ENCODE measurements at regions not wholly inside any gene's neighbourhood (a gene's known extent, or its start where the extent isn't known, plus 50 kb on each side); places are given as distances from the start of the nearest gene placed in this dataset.
"Not testable (repeated sequence)": the region's sequence is repeated elsewhere in the genome, so short reads cannot be mapped to it uniquely, and the experiment has no call there.

DNA sequence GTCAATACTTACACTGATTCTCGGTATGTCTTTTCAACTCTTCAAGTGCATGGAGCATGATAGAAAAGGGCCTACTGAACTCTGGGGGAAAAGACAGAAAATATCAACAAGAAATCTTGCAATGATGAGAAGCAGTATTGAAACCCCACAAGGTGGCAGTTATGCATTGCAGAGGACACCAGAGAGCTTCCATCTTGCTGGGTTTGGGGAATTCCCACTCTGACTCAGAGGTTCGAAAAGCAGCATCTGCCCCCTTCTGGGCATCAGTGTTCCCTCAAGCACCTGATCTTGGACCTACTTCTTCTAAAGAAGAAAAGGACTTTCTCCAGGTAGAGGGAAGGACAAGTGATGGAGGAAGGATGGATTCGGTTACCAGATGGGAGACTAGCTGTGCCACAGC, 147.5 kb upstream of the OSBPL11 start:
- H3K27me3 ChIP-seq; H3K27ac ChIP-seq; intact Hi-C loops (cut with DNase I); H3K4me1 ChIP-seq; DNase-seq; H3K9me3 ChIP-seq; H3K36me3 ChIP-seq; H3K4me3 ChIP-seq; ATAC-seq: not testable (repeated sequence)

DNA sequence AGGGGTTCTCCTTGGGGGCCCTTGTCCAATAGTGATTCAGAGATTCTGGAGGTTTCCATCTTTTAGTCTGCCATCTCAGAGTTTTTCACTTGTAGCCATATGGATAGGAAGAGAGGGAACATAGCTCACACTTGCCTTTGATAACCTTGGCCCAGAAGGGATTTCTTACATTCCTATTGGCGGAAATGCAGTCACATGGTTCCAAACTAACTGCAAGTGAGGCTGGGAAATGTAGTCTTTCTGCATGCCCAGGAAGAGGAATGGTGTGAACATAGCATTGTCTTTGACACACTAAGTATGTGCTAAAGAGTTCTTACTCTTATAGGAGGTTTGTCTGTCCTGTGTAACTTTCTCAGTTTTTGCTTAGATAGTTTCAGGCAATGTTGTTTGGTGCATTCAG, 161.8 kb upstream of the OSBPL11 start:
- H3K27me3 ChIP-seq; ATAC-seq; H3K27ac ChIP-seq; intact Hi-C loops (cut with DNase I); H3K9me3 ChIP-seq; H3K36me3 ChIP-seq; H3K4me1 ChIP-seq; DNase-seq; H3K4me3 ChIP-seq: not testable (repeated sequence)

DNA sequence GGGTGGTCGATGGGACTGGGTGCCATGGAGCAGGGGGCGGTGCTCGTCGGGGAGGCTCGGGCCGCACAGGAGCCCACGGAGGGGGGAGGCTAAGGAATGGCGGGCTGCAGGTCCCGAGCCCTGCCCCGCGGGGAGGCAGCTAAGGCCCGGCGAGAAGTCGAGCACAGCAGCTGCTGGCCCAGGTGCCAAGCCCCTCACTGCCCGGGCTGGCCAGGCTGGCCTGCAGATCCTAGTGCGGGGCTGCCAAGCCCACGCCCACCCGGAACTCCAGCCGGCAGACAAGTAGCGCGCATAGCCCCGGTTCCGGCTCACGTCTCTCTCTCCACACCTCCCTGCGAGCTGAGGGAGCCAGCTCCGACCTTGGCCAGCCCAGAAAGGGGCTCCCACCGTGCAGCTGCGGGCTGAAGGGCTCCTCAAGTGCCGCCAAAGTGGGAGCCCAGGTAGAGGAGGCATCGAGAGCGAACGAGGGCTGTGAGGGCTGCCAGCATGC, 163.4 kb upstream of the OSBPL11 start:
- H3K4me1 ChIP-seq; DNase-seq; ATAC-seq; H3K36me3 ChIP-seq; intact Hi-C loops (cut with DNase I); H3K27me3 ChIP-seq; H3K9me3 ChIP-seq; H3K27ac ChIP-seq; H3K4me3 ChIP-seq: not testable (repeated sequence)

DNA sequence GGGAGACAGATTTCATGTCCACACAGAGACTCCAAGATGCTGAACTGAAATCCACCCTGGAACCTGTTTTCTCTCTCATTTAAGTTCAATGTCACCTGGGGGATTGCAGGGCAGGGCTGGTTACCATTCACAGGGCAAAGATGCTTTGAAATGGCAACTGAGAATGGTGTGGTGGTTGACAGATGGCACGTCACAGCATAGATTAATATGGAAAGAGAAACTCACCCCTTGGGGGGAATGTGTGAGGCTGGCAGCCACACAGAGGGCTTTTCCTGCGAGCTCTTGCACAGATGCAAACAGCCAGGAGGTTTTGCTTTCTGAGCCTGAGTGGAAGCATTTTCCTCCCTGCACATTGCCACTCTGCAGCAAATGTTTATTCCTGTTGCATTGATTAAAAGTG, 167.3 kb upstream of the OSBPL11 start:
- H3K9me3 ChIP-seq; H3K27me3 ChIP-seq; H3K4me3 ChIP-seq; ATAC-seq; H3K27ac ChIP-seq; intact Hi-C loops (cut with DNase I); H3K4me1 ChIP-seq; H3K36me3 ChIP-seq; DNase-seq: not testable (repeated sequence)

DNA sequence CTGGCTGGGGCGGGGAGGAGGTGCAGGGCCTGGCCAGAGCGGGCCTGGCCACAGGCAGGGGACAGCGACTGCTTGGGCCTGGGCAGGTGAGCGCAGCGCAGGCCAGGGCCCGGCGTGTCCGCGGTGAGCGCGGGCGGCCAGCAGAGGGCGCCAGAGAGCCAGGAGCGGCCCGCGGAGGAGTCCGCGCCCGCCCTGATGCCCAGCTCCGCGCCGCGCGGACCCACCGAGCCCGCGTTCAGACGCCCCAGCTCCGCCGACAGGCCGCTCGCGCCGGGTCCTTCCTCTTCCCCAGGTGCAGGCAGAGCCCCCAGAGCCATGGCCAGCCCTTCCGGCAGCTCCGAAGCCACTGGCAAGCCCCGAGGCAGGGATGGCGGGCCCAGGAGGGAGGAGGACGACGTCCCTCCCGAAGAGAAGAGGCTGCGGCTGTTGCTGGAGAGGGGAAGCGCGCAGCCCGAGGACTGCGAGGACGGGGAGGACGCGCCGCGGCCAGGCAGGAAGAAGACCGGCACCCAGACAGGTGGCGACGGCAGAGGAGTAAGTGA, 171.1 kb upstream of the OSBPL11 start:
- H3K9me3 ChIP-seq; intact Hi-C loops (cut with DNase I); H3K27ac ChIP-seq; H3K36me3 ChIP-seq; H3K4me1 ChIP-seq; H3K27me3 ChIP-seq: not testable (repeated sequence)
- peak overlapping the region; percentile 60 for H3K4me3 ChIP-seq
- peak; percentile 61 for ATAC-seq
- TF ChIP-seq, protein P1, sequence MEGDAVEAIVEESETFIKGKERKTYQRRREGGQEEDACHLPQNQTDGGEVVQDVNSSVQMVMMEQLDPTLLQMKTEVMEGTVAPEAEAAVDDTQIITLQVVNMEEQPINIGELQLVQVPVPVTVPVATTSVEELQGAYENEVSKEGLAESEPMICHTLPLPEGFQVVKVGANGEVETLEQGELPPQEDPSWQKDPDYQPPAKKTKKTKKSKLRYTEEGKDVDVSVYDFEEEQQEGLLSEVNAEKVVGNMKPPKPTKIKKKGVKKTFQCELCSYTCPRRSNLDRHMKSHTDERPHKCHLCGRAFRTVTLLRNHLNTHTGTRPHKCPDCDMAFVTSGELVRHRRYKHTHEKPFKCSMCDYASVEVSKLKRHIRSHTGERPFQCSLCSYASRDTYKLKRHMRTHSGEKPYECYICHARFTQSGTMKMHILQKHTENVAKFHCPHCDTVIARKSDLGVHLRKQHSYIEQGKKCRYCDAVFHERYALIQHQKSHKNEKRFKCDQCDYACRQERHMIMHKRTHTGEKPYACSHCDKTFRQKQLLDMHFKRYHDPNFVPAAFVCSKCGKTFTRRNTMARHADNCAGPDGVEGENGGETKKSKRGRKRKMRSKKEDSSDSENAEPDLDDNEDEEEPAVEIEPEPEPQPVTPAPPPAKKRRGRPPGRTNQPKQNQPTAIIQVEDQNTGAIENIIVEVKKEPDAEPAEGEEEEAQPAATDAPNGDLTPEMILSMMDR (IDR thresholded peaks at IDR 0.05), result peak; percentile 75
- peak; percentile 86 for DNase-seq

DNA sequence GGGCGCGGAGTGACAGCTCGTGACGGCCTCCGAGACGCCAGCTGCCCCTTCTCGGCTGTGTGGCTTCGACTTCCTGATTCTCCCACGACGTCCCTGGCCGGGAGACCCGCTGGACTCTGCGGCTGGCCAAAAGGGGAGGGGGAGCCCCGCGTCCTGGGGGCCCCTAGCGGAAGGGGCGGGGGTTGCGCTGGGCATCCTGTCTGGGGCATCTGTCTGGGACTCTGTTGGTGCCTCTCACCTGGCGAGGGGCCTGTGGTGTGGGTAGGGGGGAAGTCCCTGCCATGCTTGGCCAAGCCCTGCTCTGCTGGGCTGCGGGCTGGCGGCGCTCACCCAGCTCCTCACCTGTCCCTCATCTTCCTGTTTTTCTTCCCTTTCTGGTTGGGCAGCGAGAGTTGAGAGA, 171.6 kb upstream of the OSBPL11 start:
- H3K36me3 ChIP-seq; H3K4me1 ChIP-seq; H3K27me3 ChIP-seq; intact Hi-C loops (cut with DNase I); ATAC-seq; H3K27ac ChIP-seq; H3K9me3 ChIP-seq: not testable (repeated sequence)
- peak; percentile 68 for DNase-seq
- peak overlapping the region; percentile 60 for H3K4me3 ChIP-seq

DNA sequence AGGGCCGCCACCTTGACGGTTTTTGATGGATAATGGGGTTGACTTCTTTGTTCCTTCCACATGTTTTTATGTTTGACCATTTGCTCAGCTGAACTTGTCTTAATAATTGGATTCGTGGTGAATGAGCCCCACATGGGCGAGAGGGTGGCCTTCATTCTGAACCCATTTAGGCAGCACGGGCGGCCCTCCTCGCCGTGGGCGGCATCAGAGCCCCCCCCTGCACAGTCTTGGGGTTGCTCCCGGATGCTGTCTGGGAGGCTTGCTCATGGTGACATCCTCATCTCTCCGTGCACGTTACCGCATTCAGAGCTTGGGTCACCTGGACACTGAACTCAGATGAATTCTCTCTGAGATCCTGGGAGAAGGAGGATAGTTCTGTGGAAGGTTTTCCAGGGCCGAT, 172.3 kb upstream of the OSBPL11 start:
- no peaks in the 10 kb centered on the region for H3K9me3 ChIP-seq
- H3K36me3 ChIP-seq, result no peaks in the 10 kb centered on the region
- H3K4me1 ChIP-seq, result no peaks in the 10 kb centered on the region
- no peak overlapping the region for H3K4me3 ChIP-seq
- intact Hi-C loops (cut with DNase I), result no loop called here
- no peaks in the 10 kb centered on the region for H3K27me3 ChIP-seq
- ATAC-seq, result no peak
- TF ChIP-seq, protein P1 (IDR thresholded peaks at IDR 0.05), result no peak
- no peak overlapping the region for H3K27ac ChIP-seq
- no peak for DNase-seq

DNA sequence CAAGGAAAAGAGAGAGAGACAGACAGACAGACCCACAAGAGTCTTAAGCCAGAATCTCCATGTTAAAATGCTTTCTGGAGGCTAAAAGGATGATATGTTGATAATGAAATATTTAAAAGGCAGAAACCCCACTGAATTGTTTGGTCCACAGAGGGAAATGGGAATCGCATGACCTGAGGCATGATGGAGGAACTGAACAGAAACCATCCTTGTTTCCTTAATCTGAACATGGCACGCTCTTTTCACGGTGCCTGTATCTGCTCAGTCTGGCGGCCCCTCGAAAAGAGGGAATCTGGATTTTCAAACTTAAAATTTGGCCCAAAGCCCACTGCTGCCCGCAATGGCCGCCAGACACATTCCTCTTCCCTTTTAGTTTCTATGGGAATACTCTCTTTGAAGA, 173.5 kb upstream of the OSBPL11 start:
- intact Hi-C loops (cut with DNase I); H3K4me1 ChIP-seq; DNase-seq; H3K4me3 ChIP-seq; H3K27me3 ChIP-seq; ATAC-seq; H3K27ac ChIP-seq; H3K9me3 ChIP-seq; H3K36me3 ChIP-seq: not testable (repeated sequence)

DNA sequence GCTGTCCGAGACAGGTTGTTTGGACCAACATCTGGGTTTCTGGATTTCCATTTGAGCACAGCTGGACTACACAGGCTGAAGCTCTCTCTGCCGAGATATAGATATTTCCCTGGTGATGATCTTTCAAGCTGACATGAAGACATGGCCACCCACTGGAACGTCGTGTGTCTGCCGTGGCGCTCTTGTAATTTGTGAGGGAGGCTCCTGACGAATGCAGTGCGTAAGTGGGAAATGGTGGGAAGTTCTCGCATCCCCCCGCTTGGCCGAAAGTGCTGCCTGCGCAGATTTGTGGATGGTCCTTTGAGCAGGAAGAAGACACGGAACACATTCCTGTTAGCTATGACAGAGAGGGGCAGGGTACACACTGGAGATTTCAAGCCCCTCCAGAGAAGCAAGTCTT, 176.2 kb upstream of the OSBPL11 start:
- H3K9me3 ChIP-seq; H3K4me3 ChIP-seq; ATAC-seq; DNase-seq; H3K27me3 ChIP-seq; H3K36me3 ChIP-seq; H3K27ac ChIP-seq; intact Hi-C loops (cut with DNase I); H3K4me1 ChIP-seq: not testable (repeated sequence)

DNA sequence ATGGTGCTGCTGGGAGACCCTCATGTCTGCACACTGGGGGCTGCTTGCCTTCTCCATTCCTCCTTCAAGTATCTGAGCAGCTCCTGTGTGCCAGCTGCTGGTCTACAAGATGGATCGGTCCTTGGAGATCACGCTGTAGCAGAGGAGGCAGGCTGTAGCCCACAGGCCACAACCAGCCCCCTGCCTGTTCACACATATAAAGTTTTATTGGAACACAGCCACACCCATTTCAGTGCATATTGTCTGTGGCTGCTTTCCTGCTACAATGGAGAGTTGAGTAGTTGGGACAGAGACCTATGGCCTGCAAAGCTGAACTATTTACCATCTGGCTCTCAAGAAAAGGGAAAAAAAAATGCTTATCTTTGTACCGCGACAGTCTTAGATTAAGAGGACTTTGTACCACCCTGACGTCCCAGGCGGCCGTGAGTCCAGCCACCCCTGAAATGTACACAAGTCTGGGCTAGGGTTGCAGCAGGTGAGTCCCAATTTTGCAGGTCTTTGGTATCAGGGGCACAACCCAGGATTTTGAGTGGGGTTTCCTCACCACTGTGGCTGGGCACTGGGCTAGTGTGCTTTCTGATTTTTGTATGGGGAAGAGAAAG, 179.2 kb upstream of the OSBPL11 start:
- intact Hi-C loops (cut with DNase I); H3K36me3 ChIP-seq; H3K27me3 ChIP-seq; DNase-seq; H3K9me3 ChIP-seq; H3K27ac ChIP-seq; H3K4me3 ChIP-seq; H3K4me1 ChIP-seq; ATAC-seq: not testable (repeated sequence)

DNA sequence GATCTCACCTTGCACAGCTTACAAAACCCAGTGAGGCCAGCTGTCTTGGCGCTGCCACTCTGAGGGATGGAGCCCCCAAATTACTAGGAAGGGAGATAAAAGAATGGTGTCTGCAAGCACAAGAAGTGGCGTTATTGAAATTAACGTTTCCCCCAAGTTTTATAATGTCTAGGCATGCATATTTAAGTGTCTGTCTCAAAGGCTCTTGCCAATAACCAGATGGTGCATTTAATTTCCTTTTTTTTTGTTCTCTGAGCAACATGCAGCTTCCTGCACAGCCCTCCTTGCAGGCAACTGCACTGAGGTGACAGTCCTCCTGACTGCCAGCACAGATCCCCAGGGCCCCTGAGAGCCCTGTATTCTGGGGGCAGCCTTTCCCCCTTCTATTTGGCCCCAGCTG, 179.8 kb upstream of the OSBPL11 start:
- intact Hi-C loops (cut with DNase I); H3K36me3 ChIP-seq; H3K27ac ChIP-seq; H3K9me3 ChIP-seq; H3K27me3 ChIP-seq; H3K4me3 ChIP-seq; ATAC-seq; H3K4me1 ChIP-seq; DNase-seq: not testable (repeated sequence)

DNA sequence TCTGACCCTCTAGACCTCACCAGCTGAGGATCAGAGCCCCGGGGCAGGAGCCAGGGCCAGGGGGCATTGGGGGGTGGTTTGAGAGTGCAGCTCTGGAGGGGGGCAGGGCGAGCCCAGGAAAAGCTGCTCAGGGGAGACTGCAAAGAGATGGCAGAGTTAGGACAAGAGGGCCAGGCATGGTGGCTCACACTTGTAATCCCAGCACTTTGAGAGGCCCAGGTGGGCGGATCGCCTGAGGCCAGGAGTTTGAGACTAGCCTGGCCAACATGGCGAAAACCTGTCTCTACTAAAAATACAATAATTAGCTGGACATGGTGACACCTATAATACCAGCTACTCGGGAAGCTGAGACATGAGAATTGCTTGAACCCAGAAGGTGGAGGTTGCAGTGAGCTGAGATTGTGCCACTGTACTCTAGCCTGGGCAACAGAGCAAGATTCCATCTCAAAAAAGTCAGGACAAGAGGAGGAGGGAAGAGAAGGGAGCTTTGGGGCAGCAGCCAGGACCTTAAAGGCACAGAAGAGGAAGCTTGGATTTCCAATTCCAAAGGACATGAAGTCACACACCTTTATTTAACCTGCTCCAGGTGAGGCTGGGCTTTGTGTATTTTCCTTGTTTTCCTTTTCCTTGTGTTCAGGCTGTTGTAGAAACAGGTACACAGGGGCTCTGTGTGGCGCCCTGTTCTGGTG, 180.5 kb upstream of the OSBPL11 start:
- H3K4me1 ChIP-seq; H3K36me3 ChIP-seq; H3K27ac ChIP-seq; H3K9me3 ChIP-seq; DNase-seq; intact Hi-C loops (cut with DNase I); H3K4me3 ChIP-seq; H3K27me3 ChIP-seq; ATAC-seq: not testable (repeated sequence)

All from upper lobe of right lung (tissue), 1 donor.